HG03196 (cell line): ENCODE measurements at regions not wholly inside any gene's neighbourhood (a gene's known extent, or its start where the extent isn't known, plus 50 kb on each side); places are given as distances from the start of the nearest gene placed in this dataset.
"Not testable (repeated sequence)": the region's sequence is repeated elsewhere in the genome, so short reads cannot be mapped to it uniquely, and the experiment has no call there.

Experiments
- ATAC-seq: cut with Tn5 transposase; IDR thresholded peaks from one replicate; pipeline ENCODE4 v1.9.1; 2021; ENCODE audit not compliant: unreplicated experiment

- peak; percentile 66 for ATAC-seq
These were observed 65.2 kb downstream of the CCDC195 start for GRCh38 chr2:224650815-224651439.

- not testable (repeated sequence) for ATAC-seq
These were observed 62.5 kb upstream of the CUL3 start for GRCh38 chr2:224647684-224648083.

- no peak for ATAC-seq
These were observed 61.2 kb upstream of the CUL3 start for GRCh38 chr2:224646242-224646846.

GRCh38 chr2:224645722-224646121 is 60.6 kb upstream of the CUL3 start:
- ATAC-seq: no peak

- ATAC-seq: no peak
These were observed 55.5 kb upstream of the CUL3 start for GRCh38 chr2:224640679-224641078.

- ATAC-seq: peak; percentile 86
These were observed 53.2 kb upstream of the CUL3 start for GRCh38 chr2:224638301-224638823.
